ENCODE measurements at regions not wholly inside any gene's neighbourhood (a gene's known extent, or its start where the extent isn't known, plus 50 kb on each side); places are given as distances from the start of the nearest gene placed in this dataset.

GRCh38 chr12:127450826-127451225 is 816.1 kb upstream of the TMEM132C start:
- TF ChIP-seq EZH2 (IDR thresholded peaks at IDR 0.05; ENCODE audit: borderline replicate concordance, insufficient read depth, low read depth, low read length, poor library complexity, severe bottlenecking): no peak
- TF ChIP-seq, protein P1, sequence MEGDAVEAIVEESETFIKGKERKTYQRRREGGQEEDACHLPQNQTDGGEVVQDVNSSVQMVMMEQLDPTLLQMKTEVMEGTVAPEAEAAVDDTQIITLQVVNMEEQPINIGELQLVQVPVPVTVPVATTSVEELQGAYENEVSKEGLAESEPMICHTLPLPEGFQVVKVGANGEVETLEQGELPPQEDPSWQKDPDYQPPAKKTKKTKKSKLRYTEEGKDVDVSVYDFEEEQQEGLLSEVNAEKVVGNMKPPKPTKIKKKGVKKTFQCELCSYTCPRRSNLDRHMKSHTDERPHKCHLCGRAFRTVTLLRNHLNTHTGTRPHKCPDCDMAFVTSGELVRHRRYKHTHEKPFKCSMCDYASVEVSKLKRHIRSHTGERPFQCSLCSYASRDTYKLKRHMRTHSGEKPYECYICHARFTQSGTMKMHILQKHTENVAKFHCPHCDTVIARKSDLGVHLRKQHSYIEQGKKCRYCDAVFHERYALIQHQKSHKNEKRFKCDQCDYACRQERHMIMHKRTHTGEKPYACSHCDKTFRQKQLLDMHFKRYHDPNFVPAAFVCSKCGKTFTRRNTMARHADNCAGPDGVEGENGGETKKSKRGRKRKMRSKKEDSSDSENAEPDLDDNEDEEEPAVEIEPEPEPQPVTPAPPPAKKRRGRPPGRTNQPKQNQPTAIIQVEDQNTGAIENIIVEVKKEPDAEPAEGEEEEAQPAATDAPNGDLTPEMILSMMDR (IDR thresholded peaks at IDR 0.05): no peak
- intact Hi-C loops (cut with micrococcal nuclease): no loop called here
- ATAC-seq (ENCODE audit: low read depth) (no peak), DNase-seq (no peak)
- no peak overlapping the region for H3K27ac ChIP-seq (ENCODE audit: low read length in 2 of 2)
- H2AFZ ChIP-seq (ENCODE audit: insufficient read depth, low read depth, low read length, poor library complexity, severe bottlenecking): no peak overlapping the region
- H4K20me1 ChIP-seq (ENCODE audit: control insufficient read depth, insufficient read depth, low read length, poor library complexity, severe bottlenecking): no peaks in the 10 kb centered on the region
- no peaks in the 10 kb centered on the region for H3K36me3 ChIP-seq (replicated peaks in 1 of 2; ENCODE audit: control extremely low read depth in 1 of 2, control insufficient read depth in 1 of 2, extremely low read depth in 1 of 2, insufficient read depth in 2 of 2, low read length in 1 of 2)
- ChIA-PET POLR2A (no interaction called here), CTCF (no interaction called here)
- peaks cover 0 to 23% (median 0%) of the 10 kb centered on the region in 3 donors for H3K9me3 ChIP-seq (ENCODE audit: control extremely low read depth in 1 of 3, control insufficient read depth in 2 of 3, insufficient read depth in 1 of 3, low read length in 2 of 3)
- Mint-ChIP-seq H3K27me3 (peaks cover 5% of the 10 kb centered on the region), H3K9me3 (ENCODE audit: insufficient read depth) (peaks cover 2% of the 10 kb centered on the region), H3K27ac (no peak overlapping the region), H3K4me3 (no peak overlapping the region), H3K4me1 (no peaks in the 10 kb centered on the region)
- no peak overlapping the region for H3K9ac ChIP-seq (ENCODE audit: low read length)
- no peaks in the 10 kb centered on the region for H3K79me2 ChIP-seq (ENCODE audit: control insufficient read depth, insufficient read depth, low read length)
- no peak overlapping the region for H3K4me2 ChIP-seq (replicated peaks; ENCODE audit: low read depth, low read length, poor library complexity, severe bottlenecking)
- no peaks in the 10 kb centered on the region for H3K4me1 ChIP-seq (ENCODE audit: control insufficient read depth in 2 of 2, insufficient read depth in 2 of 2, low read length in 2 of 2)
- 33% methylated on average over 2 of the region's 2 CpGs for WGBS (ENCODE audit: insufficient coverage)
- H3K27me3 ChIP-seq (replicated peaks in 1 of 4; ENCODE audit: control extremely low read depth in 1 of 4, control insufficient read depth in 3 of 4, insufficient read depth in 4 of 4, low read length in 3 of 4): peaks cover 0 to 9% (median 0%) of the 10 kb centered on the region in 4 experiments
- H3K4me3 ChIP-seq (ENCODE audit: control extremely low read depth in 1 of 5, extremely low read depth in 1 of 5, insufficient read depth in 1 of 5, low read depth in 2 of 5, low read length in 4 of 5): no peak overlapping the region

DNA sequence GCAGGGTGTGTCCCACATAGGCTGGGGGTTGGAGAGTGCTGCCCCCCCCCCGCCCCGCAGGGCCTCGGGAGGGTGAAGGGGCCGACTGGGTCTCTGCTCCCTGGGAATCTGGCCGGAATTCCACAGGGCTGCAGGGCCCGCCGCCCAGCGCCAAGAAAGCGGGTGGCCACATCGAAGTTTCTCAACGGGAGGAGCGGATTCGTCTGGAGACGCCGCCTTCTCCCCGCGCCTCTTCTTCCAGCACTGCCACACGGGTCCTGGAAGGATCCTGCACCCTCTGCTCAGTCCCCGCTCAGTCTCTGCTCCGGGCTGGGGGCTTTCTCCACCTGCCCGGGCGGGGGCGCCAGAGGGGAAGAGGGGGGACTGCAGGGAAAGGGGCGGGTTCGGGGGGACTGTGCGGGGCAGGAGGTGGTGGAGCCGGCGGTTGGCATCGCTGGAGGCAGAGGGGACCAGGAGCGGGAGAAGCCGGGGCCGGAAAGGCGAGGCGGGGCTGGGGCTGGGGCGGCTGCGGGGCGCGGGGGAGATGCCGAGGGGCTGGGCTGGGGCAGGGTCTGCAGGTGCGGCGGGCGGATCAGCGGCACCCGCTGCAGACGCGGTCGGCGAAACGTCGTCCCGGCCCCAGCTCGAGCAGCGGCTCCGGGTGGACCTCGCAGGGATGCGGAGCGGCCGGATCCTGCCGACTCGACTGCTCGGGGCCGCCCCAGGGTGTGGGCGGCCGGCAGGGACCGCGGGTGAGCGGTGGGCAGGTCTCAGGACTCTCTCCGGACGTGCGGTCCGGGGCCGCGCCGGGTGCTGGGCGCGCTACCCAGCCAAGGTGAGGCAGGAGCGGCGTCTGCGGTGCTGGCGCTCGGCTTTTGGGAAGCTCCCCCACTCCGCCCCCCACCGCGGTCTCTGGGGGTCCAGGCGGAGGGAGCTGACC is 811.4 kb upstream of the TMEM132C start:
- peaks cover 8% of the 10 kb centered on the region for H3K27me3 Mint-ChIP-seq
- WGBS (ENCODE audit: insufficient coverage): 17% methylated on average over 69 of the region's 85 CpGs
- H3K4me1 Mint-ChIP-seq: no peaks in the 10 kb centered on the region
- ATAC-seq (ENCODE audit: low read depth) (no peak), DNase-seq (no peak)
- no peaks in the 10 kb centered on the region for H3K4me1 ChIP-seq (ENCODE audit: control insufficient read depth in 2 of 2, insufficient read depth in 2 of 2, low read length in 2 of 2)
- ChIA-PET POLR2A (no interaction called here), CTCF (no interaction called here)
- peaks cover 0 to 9% (median 0%) of the 10 kb centered on the region in 4 experiments for H3K27me3 ChIP-seq (replicated peaks in 1 of 4; ENCODE audit: control extremely low read depth in 1 of 4, control insufficient read depth in 3 of 4, insufficient read depth in 4 of 4, low read length in 3 of 4)
- intact Hi-C loops (cut with micrococcal nuclease): no loop called here
- no peaks in the 10 kb centered on the region for H4K20me1 ChIP-seq (ENCODE audit: control insufficient read depth, insufficient read depth, low read length, poor library complexity, severe bottlenecking)
- H3K4me3 Mint-ChIP-seq: no peak overlapping the region
- TF ChIP-seq EZH2 (IDR thresholded peaks at IDR 0.05; ENCODE audit: borderline replicate concordance, insufficient read depth, low read depth, low read length, poor library complexity, severe bottlenecking): no peak
- TF ChIP-seq, protein P1 (IDR thresholded peaks at IDR 0.05): no peak
- no peak overlapping the region for H3K4me2 ChIP-seq (replicated peaks; ENCODE audit: low read depth, low read length, poor library complexity, severe bottlenecking)
- no peaks in the 10 kb centered on the region for H3K9me3 Mint-ChIP-seq (ENCODE audit: insufficient read depth)
- H3K9ac ChIP-seq (ENCODE audit: low read length): no peak overlapping the region
- H3K79me2 ChIP-seq (ENCODE audit: control insufficient read depth, insufficient read depth, low read length): no peaks in the 10 kb centered on the region
- no peaks in the 10 kb centered on the region for H3K36me3 ChIP-seq (replicated peaks in 1 of 2; ENCODE audit: control extremely low read depth in 1 of 2, control insufficient read depth in 1 of 2, extremely low read depth in 1 of 2, insufficient read depth in 2 of 2, low read length in 1 of 2)
- H3K27ac Mint-ChIP-seq: no peak overlapping the region
- H3K27ac ChIP-seq (ENCODE audit: low read length in 2 of 2): no peak overlapping the region
- peaks cover 0 to 23% (median 0%) of the 10 kb centered on the region in 3 donors for H3K9me3 ChIP-seq (ENCODE audit: control extremely low read depth in 1 of 3, control insufficient read depth in 2 of 3, insufficient read depth in 1 of 3, low read length in 2 of 3)
- H2AFZ ChIP-seq (ENCODE audit: insufficient read depth, low read depth, low read length, poor library complexity, severe bottlenecking): no peak overlapping the region
- H3K4me3 ChIP-seq (ENCODE audit: control extremely low read depth in 1 of 5, extremely low read depth in 1 of 5, insufficient read depth in 1 of 5, low read depth in 2 of 5, low read length in 4 of 5): no peak overlapping the region

Data from B cell (primary cell).